Nephron (organoid): ENCODE measurements at regions not wholly inside any gene's neighbourhood (a gene's known extent, or its start where the extent isn't known, plus 50 kb on each side); places are given as distances from the start of the nearest gene placed in this dataset.

ENCODE experiments used
- H3K27ac Mint-ChIP-seq, 3 experiments: 2 replicates each; pipeline ENCODE4 v1.8.0; 2020; ENCODE audit warnings: mixed read lengths in 3 of 3, mild to moderate bottlenecking in 2 of 3, moderate library complexity in 1 of 3
- H3K27me3 Mint-ChIP-seq: 2 replicates; pipeline ENCODE4 v1.8.0; 2021; ENCODE audit warnings: low read depth, mild to moderate bottlenecking, moderate library complexity, mixed read lengths
- H3K36me3 Mint-ChIP-seq: 2 replicates; pipeline ENCODE4 v1.8.0; 2020; ENCODE audit warnings: low read depth, mixed read lengths
- H3K4me1 Mint-ChIP-seq: 2 replicates; pipeline ENCODE4 v1.8.0; 2020; ENCODE audit warnings: mixed read lengths
- H3K4me3 Mint-ChIP-seq, 3 experiments: 2 replicates each; pipeline ENCODE4 v1.8.0; 2020; ENCODE audit warnings: mild to moderate bottlenecking in 3 of 3, mixed read lengths in 3 of 3, moderate library complexity in 2 of 3
- H3K9me3 Mint-ChIP-seq: 2 replicates; pipeline ENCODE4 v1.8.0; 2020; ENCODE audit warnings: mixed read lengths
- CTCF ChIP-seq, 3 experiments: fragments of 200-600 bp; sonication (generic); IDR thresholded peaks; one replicate each; pipeline ENCODE4 v1.5.0; 2021; ENCODE audit warnings: antibody characterized with exemption in 3 of 3; ENCODE audit not compliant: unreplicated experiment in 3 of 3

DNA sequence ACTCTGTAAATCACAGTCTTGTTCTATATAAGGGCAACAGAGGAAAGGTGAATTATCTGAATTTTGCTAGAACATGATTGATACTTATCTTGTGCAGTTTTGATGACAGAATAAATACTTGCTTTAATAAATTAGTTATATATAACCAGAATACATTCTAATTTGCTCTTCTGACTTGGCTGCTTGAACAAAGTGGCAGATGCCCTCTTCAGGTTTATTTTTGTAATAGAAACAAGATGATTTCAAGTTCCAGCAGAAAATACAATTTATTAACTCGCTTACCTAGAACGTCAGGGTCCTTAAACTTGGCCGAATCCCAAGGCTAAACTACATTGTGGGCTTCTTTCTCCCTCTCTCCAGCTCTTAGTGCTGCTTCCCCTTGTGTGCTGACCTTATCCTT lies 57.6 kb upstream of the SSTR1 start:
- H3K27me3 Mint-ChIP-seq: no peaks in the 10 kb centered on the region
- peaks cover 6% of the 10 kb centered on the region for H3K4me1 Mint-ChIP-seq
- no peaks in the 10 kb centered on the region for H3K36me3 Mint-ChIP-seq
- H3K27ac Mint-ChIP-seq: no peak overlapping the region
- TF ChIP-seq CTCF (IDR thresholded peaks at IDR 0.05; ENCODE audit: unreplicated experiment in 3 of 3): no peak
- H3K9me3 Mint-ChIP-seq: no peaks in the 10 kb centered on the region
- H3K4me3 Mint-ChIP-seq: no peak overlapping the region
